ENCODE measurements at regions not wholly inside any gene's neighbourhood (a gene's known extent, or its start where the extent isn't known, plus 50 kb on each side); places are given as distances from the start of the nearest gene placed in this dataset.

- TF ChIP-seq ZNF274 (IDR thresholded peaks at IDR 0.05; ENCODE audit: low read depth, low read length) (no peak), YY1 (IDR thresholded peaks at IDR 0.05; ENCODE audit: insufficient read depth, insufficient read length) (no peak)
These were observed 1050.5 kb downstream of the BCL11A start for GRCh38 chr2:59502981-59503380.
